ENCODE measurements at regions not wholly inside any gene's neighbourhood (a gene's known extent, or its start where the extent isn't known, plus 50 kb on each side); places are given as distances from the start of the nearest gene placed in this dataset.

DNA sequence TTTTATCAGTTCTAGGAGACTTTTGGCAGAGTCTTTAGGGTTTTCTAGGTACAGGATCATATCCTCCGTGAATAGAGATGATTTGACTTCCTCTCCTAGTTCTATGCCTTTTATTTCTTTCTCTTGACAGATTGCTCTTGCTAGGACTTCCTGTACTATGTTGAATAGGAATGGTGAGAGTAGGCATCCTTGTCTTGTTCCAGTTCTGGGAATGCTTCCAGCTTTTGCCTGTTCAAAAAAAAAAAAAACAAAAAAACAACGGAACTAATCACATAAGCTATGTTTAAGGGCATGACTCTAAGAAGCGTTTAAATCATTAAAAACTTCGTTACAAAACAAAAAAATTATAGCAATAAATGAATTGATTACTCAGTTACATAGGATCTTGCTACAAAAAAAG is 145.7 kb downstream of the NUP35 start:
- Mint-ChIP-seq H3K27ac (ENCODE audit: low read depth, unreplicated experiment) (peak overlapping the region; percentile 12), H3K4me3 (ENCODE audit: unreplicated experiment) (no peak overlapping the region), H3K36me3 (ENCODE audit: insufficient read depth, unreplicated experiment) (no peaks in the 10 kb centered on the region), H3K27me3 (ENCODE audit: insufficient read depth, unreplicated experiment) (no peaks in the 10 kb centered on the region), H3K9me3 (ENCODE audit: unreplicated experiment) (no peaks in the 10 kb centered on the region), H3K4me1 (ENCODE audit: insufficient read depth, unreplicated experiment) (no peaks in the 10 kb centered on the region)
- CTCF ChIA-PET = interaction anchor here (0.6 kb wide), 2 partner anchors 25 to 1414 kb away, joined by 3 read pairs; no protein-coding TSS in a partner anchor
- BruUV-seq (replicated peaks) = no TSS peak
- no peak for TF ChIP-seq CTCF (IDR thresholded peaks at IDR 0.05; ENCODE audit: unreplicated experiment)
- no peak for DNase-seq (ENCODE audit: unreplicated experiment)
- POLR2A ChIA-PET = no interaction called here
- intact Hi-C loops (cut with micrococcal nuclease) = no loop called here

GRCh38 chr2:183283209-183283608 is 159.0 kb downstream of the NUP35 start:
- ChIA-PET CTCF (interaction anchor here (0.5 to 2.0 kb wide), 3 partner anchors 34 to 502 kb away, joined by 3 to 5 read pairs (median 3); no protein-coding TSS in a partner anchor), POLR2A (no interaction called here)
- no TSS peak for BruUV-seq (replicated peaks)
- Mint-ChIP-seq H3K27me3 (ENCODE audit: insufficient read depth, unreplicated experiment) (no peaks in the 10 kb centered on the region), H3K36me3 (ENCODE audit: insufficient read depth, unreplicated experiment) (no peaks in the 10 kb centered on the region), H3K9me3 (ENCODE audit: unreplicated experiment) (no peaks in the 10 kb centered on the region), H3K4me3 (ENCODE audit: unreplicated experiment) (no peak overlapping the region), H3K27ac (ENCODE audit: low read depth, unreplicated experiment) (no peak overlapping the region), H3K4me1 (ENCODE audit: insufficient read depth, unreplicated experiment) (peaks cover 8% of the 10 kb centered on the region)
- no peak for DNase-seq (ENCODE audit: unreplicated experiment)
- intact Hi-C loops (cut with micrococcal nuclease) = no loop called here
- TF ChIP-seq CTCF (IDR thresholded peaks at IDR 0.05; ENCODE audit: unreplicated experiment) = no peak

- Mint-ChIP-seq H3K9me3 (ENCODE audit: unreplicated experiment) (no peaks in the 10 kb centered on the region), H3K27me3 (ENCODE audit: insufficient read depth, unreplicated experiment) (no peaks in the 10 kb centered on the region), H3K36me3 (ENCODE audit: insufficient read depth, unreplicated experiment) (no peaks in the 10 kb centered on the region), H3K27ac (ENCODE audit: low read depth, unreplicated experiment) (peak overlapping the region; percentile 75), H3K4me3 (ENCODE audit: unreplicated experiment) (peak overlapping the region; percentile 7), H3K4me1 (ENCODE audit: insufficient read depth, unreplicated experiment) (peaks cover 8% of the 10 kb centered on the region)
- CTCF ChIA-PET = no interaction called here
- POLR2A ChIA-PET = no interaction called here
- intact Hi-C loops (cut with micrococcal nuclease) = loop anchor here (2.0 kb wide), 1 partner anchor 30 kb away; no protein-coding TSS in a partner anchor
- no TSS peak for BruUV-seq (replicated peaks)
- TF ChIP-seq CTCF (IDR thresholded peaks at IDR 0.05; ENCODE audit: unreplicated experiment) = no peak
- peak; percentile 77 for DNase-seq (ENCODE audit: unreplicated experiment)
Observed at GRCh38 chr2:183284606-183285005, 160.4 kb downstream of the NUP35 start.

DNA sequence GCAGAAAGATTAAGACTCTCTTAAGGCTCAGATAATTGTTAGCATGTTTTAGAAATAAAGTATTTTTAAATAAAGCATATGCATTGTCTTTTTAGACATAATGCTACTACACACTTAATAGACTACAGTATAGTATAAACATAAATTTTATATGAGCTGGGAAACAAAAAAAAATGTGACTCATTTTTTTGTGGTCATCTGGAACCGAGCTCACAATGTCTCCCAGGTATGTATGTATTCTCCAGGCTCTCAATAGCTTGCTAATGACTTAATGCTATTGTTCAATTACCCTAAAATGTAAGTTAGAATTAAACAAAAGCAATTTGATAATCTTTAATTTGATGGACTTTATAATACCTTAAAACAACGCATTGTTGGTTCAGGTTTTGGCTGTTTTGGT is 167.2 kb downstream of the NUP35 start:
- Mint-ChIP-seq H3K4me1 (ENCODE audit: insufficient read depth, unreplicated experiment) (no peaks in the 10 kb centered on the region), H3K36me3 (ENCODE audit: insufficient read depth, unreplicated experiment) (no peaks in the 10 kb centered on the region), H3K27ac (ENCODE audit: low read depth, unreplicated experiment) (no peak overlapping the region), H3K27me3 (ENCODE audit: insufficient read depth, unreplicated experiment) (no peaks in the 10 kb centered on the region), H3K9me3 (ENCODE audit: unreplicated experiment) (peaks cover 7% of the 10 kb centered on the region), H3K4me3 (ENCODE audit: unreplicated experiment) (no peak overlapping the region)
- intact Hi-C loops (cut with micrococcal nuclease) = no loop called here
- no peak for DNase-seq (ENCODE audit: unreplicated experiment)
- POLR2A ChIA-PET = no interaction called here
- CTCF ChIA-PET = no interaction called here
- TF ChIP-seq CTCF (IDR thresholded peaks at IDR 0.05; ENCODE audit: unreplicated experiment) = no peak
- BruUV-seq (replicated peaks) = no TSS peak

Measured in MCF 10A (cell line).